ENCODE measurements at regions not wholly inside any gene's neighbourhood (a gene's known extent, or its start where the extent isn't known, plus 50 kb on each side); places are given as distances from the start of the nearest gene placed in this dataset.
A peak's percentile ranks its signal among the peaks of the same experiment; 100 is the strongest.

DNA sequence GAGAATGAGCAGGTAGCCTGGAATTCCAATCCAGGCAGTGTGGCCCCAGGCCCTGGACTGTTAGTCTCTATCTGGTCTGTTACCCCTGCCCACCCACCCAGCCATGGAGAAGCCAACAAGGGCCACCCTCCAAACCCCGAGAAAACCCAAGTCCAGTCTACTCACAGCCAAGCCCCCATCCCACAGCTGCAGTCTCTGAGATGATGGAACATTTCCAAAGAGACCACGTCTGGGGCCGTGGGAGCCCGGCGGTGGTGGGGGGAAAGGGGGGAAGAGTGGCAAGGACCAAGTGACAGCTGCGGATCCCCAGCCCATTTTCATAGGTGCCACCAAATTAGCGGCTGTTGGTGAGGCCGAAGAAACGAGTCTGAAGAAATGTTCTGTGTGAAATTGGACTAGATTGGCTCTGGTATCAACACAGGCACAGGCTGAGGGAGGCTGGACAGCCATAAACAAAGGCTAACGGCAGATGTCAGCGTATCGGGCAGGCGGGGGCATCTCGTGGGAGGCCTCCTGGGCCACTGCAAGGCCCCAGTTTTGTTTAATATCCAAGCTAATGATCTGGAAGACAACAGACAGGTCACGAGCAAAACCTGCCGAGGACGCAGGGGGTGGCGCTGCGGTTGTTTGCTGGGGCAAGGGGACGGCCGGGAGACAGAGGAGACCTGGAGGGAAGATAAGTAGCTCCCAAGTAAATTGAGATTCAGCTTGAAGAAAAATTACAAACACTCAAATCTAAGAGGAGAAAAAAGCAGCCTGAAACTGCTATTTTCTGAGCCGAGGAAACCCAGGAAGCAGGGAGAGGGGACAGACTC is 53.4 kb downstream of the RBFOX3 start:
- Histone ChIP-seq H3K79me1 (ENCODE audit: insufficient read depth, low read depth, low read length, poor library complexity, severe bottlenecking) (no peaks in the 10 kb centered on the region), H4K5ac (ENCODE audit: insufficient read length, low read depth, low read length) (no peak overlapping the region), H3K27ac (ENCODE audit: insufficient read length, low read depth, low read length) (no peak overlapping the region), H4K91ac (ENCODE audit: insufficient read length, low read depth, low read length) (no peak overlapping the region), H2AK5ac (ENCODE audit: insufficient read length, low read length) (no peak overlapping the region), H3K9me3 (ENCODE audit: control insufficient read depth, low read depth, low read length) (no peaks in the 10 kb centered on the region), H2BK120ac (ENCODE audit: low read depth, low read length, poor library complexity, severe bottlenecking) (no peak overlapping the region), H2BK5ac (ENCODE audit: insufficient read length, low read length) (no peak overlapping the region), H3K18ac (ENCODE audit: insufficient read length, low read depth, low read length) (no peak overlapping the region), H2BK15ac (ENCODE audit: low read depth, low read length) (no peak overlapping the region), H3K4me1 (ENCODE audit: insufficient read depth, low read length) (no peaks in the 10 kb centered on the region), H3K4ac (ENCODE audit: low read depth, low read length) (no peak overlapping the region), H3K9ac (ENCODE audit: extremely low read depth, insufficient read length, low read length) (no peak overlapping the region), H4K8ac (replicated peaks; ENCODE audit: insufficient read length, low read depth, low read length) (no peak overlapping the region), H4K20me1 (ENCODE audit: control insufficient read depth, insufficient read depth, insufficient read length) (no peaks in the 10 kb centered on the region), H2AFZ (ENCODE audit: low read length) (no peak overlapping the region), H3K27me3 (ENCODE audit: insufficient read depth, low read length) (no peaks in the 10 kb centered on the region), H3K23me2 (ENCODE audit: insufficient read length, low read depth, low read length, poor library complexity, severe bottlenecking) (no peaks in the 10 kb centered on the region), H3K79me2 (ENCODE audit: insufficient read depth, low read length) (no peaks in the 10 kb centered on the region), H3K56ac (ENCODE audit: insufficient read length, low read depth, low read length) (no peak overlapping the region), H2BK20ac (ENCODE audit: low read depth, low read length, poor library complexity, severe bottlenecking) (no peak overlapping the region), H3K14ac (ENCODE audit: insufficient read depth, low read length) (no peak overlapping the region), H2BK12ac (ENCODE audit: insufficient read length, low read depth, low read length) (no peak overlapping the region), H3K23ac (ENCODE audit: insufficient read length, low read depth, low read length) (no peak overlapping the region), H3K4me2 (ENCODE audit: insufficient read depth, insufficient read length, low read length) (no peak overlapping the region), H3T11ph (ENCODE audit: low read length) (no peak overlapping the region)
- H3K4me3 Mint-ChIP-seq: no peak overlapping the region
- H3K4me1 Mint-ChIP-seq: peaks cover 7 to 8% of the 10 kb centered on the region in 2 experiments
- H3K27me3 Mint-ChIP-seq (ENCODE audit: low read depth): peaks cover 18% of the 10 kb centered on the region
- DNase-seq: no peak
- peaks cover 0 to 5% (median 4%) of the 10 kb centered on the region in 3 experiments; a peak in 4 of 7 replicates for H3K36me3 Mint-ChIP-seq (ENCODE audit: insufficient read depth in 1 of 3, low read depth in 3 of 3)
- TF ChIP-seq, protein P1, sequence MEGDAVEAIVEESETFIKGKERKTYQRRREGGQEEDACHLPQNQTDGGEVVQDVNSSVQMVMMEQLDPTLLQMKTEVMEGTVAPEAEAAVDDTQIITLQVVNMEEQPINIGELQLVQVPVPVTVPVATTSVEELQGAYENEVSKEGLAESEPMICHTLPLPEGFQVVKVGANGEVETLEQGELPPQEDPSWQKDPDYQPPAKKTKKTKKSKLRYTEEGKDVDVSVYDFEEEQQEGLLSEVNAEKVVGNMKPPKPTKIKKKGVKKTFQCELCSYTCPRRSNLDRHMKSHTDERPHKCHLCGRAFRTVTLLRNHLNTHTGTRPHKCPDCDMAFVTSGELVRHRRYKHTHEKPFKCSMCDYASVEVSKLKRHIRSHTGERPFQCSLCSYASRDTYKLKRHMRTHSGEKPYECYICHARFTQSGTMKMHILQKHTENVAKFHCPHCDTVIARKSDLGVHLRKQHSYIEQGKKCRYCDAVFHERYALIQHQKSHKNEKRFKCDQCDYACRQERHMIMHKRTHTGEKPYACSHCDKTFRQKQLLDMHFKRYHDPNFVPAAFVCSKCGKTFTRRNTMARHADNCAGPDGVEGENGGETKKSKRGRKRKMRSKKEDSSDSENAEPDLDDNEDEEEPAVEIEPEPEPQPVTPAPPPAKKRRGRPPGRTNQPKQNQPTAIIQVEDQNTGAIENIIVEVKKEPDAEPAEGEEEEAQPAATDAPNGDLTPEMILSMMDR (conservative IDR thresholded peaks at IDR 0.05): no peak
- H3K27ac Mint-ChIP-seq: peak overlapping the region in 1 of 3 experiments; percentile 24; a peak in 1 of 7 replicates
- H3K9me3 Mint-ChIP-seq: peaks cover 5 to 7% of the 10 kb centered on the region in 2 experiments; a peak in 4 of 5 replicates
- no CpG with 5 or more reads among the region's 22 CpGs for WGBS (ENCODE audit: extremely low coverage, insufficient read length, low lambda C conversion rate)

Measured in H9 (cell line).